HepG2 (cell line): ENCODE measurements at regions not wholly inside any gene's neighbourhood (a gene's known extent, or its start where the extent isn't known, plus 50 kb on each side); places are given as distances from the start of the nearest gene placed in this dataset.

Source experiments
- ASH2L ChIP-seq: fragments of 300-600, 200-600 bp; sonication (generic); IDR thresholded peaks from 2 replicates; pipeline ENCODE4 v1.7.0; 2017; ENCODE audit warnings: low read depth, mild to moderate bottlenecking, moderate library complexity, mixed read lengths, low read length; ENCODE audit not compliant: insufficient read length
- CBX5 ChIP-seq: sonication (generic); formaldehyde crosslinking; IDR thresholded peaks from 2 replicates; pipeline ENCODE4 v1.4.0; 2020; ENCODE audit warnings: missing genetic modification reagents, borderline replicate concordance
- ESRRA ChIP-seq: sonication (generic); formaldehyde crosslinking; IDR thresholded peaks from 2 replicates; pipeline ENCODE4 v1.5.1; 2020; ENCODE audit warnings: mild to moderate bottlenecking, low read depth, missing genetic modification reagents
- HNF1A ChIP-seq, 2 experiments: sonication (generic) in 1 of 2; formaldehyde crosslinking in 1 of 2; IDR thresholded peaks; 2 replicates each; pipeline versions ENCODE4 v1.4.0 to v1.6.1; 2016 to 2020; ENCODE audit warnings: borderline replicate concordance in 1 of 2, low read depth in 1 of 2, mild to moderate bottlenecking in 1 of 2, missing genetic modification reagents in 1 of 2
- IRF2 ChIP-seq: IDR thresholded peaks from 2 replicates; pipeline ENCODE4 v1.6.1; 2018; ENCODE audit warnings: missing genetic modification reagents, missing compliant biosample characterization
- KAT7 ChIP-seq: IDR thresholded peaks from 2 replicates; pipeline ENCODE4 v1.6.1; 2018; ENCODE audit warnings: borderline replicate concordance, missing compliant biosample characterization
- KIAA2018 ChIP-seq: sonication (generic); formaldehyde crosslinking; IDR thresholded peaks from 2 replicates; pipeline ENCODE4 v1.5.0; 2020; ENCODE audit warnings: mild to moderate bottlenecking, missing genetic modification reagents, borderline replicate concordance
- MED13 ChIP-seq: sonication (generic); formaldehyde crosslinking; IDR thresholded peaks from 2 replicates; pipeline ENCODE4 v1.5.0; 2020; ENCODE audit warnings: missing genetic modification reagents
- NBN ChIP-seq: fragments of 450-650 bp; conservative IDR thresholded peaks from 2 replicates; pipeline ENCODE4 v1.6.1; 2017
- RNF2 ChIP-seq: fragments of 450-650 bp; conservative IDR thresholded peaks from 2 replicates; pipeline ENCODE4 v1.6.1; 2016; ENCODE audit warnings: low read depth
- TGIF2 ChIP-seq: IDR thresholded peaks from 2 replicates; pipeline ENCODE4 v1.6.1; 2016; ENCODE audit warnings: control low read depth, missing compliant biosample characterization
- TRIM24 ChIP-seq: sonication (generic); formaldehyde crosslinking; IDR thresholded peaks from 2 replicates; pipeline ENCODE4 v1.8.0; 2022; ENCODE audit warnings: mild to moderate bottlenecking, missing genetic modification reagents
- ZBTB14 ChIP-seq: sonication (generic); formaldehyde crosslinking; IDR thresholded peaks from 2 replicates; pipeline ENCODE4 v1.4.0; 2020; ENCODE audit warnings: missing genetic modification reagents
- ZNF674 ChIP-seq: sonication (generic); formaldehyde crosslinking; IDR thresholded peaks from 2 replicates; pipeline ENCODE4 v1.5.0; 2020; ENCODE audit warnings: low read depth, mild to moderate bottlenecking, missing genetic modification reagents
- ZNF737 ChIP-seq: sonication (generic); formaldehyde crosslinking; IDR thresholded peaks from 2 replicates; pipeline ENCODE4 v1.5.0; 2020; ENCODE audit warnings: missing genetic modification reagents, mild to moderate bottlenecking, borderline replicate concordance

GRCh38 chr10:4661511-4662255, 164.3 kb upstream of the AKR1E2 start (continued):
- TF ChIP-seq KIAA2018 (CRISPR knock-in tag) (no peak), HNF1A (IDR thresholded peaks at IDR 0.05; ENCODE audit: low read depth) (no peak), HNF1A (CRISPR knock-in tag; IDR thresholded peaks at IDR 0.05; ENCODE audit: borderline replicate concordance) (no peak), TRIM24 (CRISPR knock-in tag) (no peak), IRF2 (0 out of 2 replicates have a peak, but pooled peaks have one; percentile 46), ZNF674 (CRISPR knock-in tag) (no peak), ASH2L (no peak), CBX5 (CRISPR knock-in tag) (no peak), MED13 (CRISPR knock-in tag) (no peak), TGIF2 (peak; percentile 51; the same call in 1 of the 2 replicates), NBN (no peak), ESRRA (CRISPR knock-in tag) (no peak), ZNF737 (CRISPR knock-in tag) (no peak), RNF2 (0 out of 2 replicates have a peak, but pooled peaks have one; percentile 34), ZBTB14 (CRISPR knock-in tag) (no peak), KAT7 (CRISPR knock-in tag) (0 out of 2 replicates have a peak, but pooled peaks have one; percentile 35)
